ENCODE measurements at regions not wholly inside any gene's neighbourhood (a gene's known extent, or its start where the extent isn't known, plus 50 kb on each side); places are given as distances from the start of the nearest gene placed in this dataset.

DNA sequence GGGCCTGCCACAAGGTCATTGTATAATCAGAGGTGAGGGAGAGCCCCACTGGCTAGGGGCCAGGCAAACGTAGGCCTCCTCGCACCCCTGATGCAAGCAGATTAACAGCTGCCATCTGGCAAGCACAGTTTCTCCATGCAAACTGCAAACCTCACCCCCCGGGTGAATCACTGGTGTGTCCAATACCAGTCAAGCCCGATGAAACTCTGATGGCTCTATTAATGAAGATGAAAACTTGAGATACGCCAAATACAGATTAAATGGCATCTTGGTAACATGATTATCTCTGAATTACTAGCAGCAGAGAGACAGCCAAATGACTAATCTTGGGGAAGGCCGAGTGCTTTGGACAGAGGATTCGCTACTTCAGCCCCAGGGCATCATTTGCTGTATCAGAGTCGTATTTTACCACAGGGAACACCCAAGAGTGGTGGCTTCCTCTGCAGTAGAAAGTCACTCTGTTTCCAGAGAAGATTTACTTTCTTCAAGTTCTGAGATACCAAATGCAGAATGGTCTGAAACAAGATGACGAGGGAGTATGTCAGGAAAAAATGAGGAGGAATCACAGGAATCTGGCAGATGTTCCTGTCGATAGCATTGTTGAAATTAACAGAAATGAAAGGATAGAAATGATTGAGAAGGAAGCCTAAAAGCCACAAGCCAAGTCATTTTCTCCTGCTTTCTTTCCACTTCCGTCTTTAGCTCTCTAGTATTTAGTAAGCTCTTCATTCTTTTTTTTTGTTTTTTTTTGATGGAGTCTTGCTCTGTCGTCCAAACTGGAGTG lies 96.2 kb upstream of the NR2F2 start:
- DNase-seq (ENCODE audit: missing footprints) (no peak), ATAC-seq (no peak)
- intact Hi-C loops (cut with DNase I) = no loop called here

DNA sequence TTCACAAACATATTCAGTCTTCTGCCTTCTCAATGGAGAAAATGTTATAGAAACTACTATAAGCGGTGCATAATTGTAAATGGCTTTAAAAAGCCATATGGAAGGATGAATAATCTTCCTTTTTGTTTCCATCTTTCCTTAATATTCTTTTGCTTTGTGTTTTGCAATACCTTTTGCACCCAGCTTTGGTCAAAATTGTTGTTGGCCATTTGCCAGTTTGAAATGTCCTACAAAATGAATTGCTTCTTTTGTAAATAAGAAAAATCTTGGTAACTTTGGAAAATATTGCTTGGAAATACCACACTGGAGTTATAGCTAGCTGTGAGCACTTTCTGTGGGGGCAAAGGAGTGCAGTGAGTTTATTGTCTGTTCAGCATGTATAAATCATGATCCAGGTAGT lies 93.5 kb upstream of the NR2F2 start:
- no peak for DNase-seq (ENCODE audit: missing footprints)
- intact Hi-C loops (cut with DNase I) = no loop called here
- ATAC-seq = no peak

- ATAC-seq (no peak), DNase-seq (ENCODE audit: missing footprints) (no peak)
- intact Hi-C loops (cut with DNase I) = no loop called here
Observed at GRCh38 chr15:96242761-96243160, 87.7 kb upstream of the NR2F2 start.

GRCh38 chr15:96243701-96244100 lies 86.8 kb upstream of the NR2F2 start:
- DNase-seq (ENCODE audit: missing footprints) (no peak), ATAC-seq (no peak)
- intact Hi-C loops (cut with DNase I) = no loop called here

DNA sequence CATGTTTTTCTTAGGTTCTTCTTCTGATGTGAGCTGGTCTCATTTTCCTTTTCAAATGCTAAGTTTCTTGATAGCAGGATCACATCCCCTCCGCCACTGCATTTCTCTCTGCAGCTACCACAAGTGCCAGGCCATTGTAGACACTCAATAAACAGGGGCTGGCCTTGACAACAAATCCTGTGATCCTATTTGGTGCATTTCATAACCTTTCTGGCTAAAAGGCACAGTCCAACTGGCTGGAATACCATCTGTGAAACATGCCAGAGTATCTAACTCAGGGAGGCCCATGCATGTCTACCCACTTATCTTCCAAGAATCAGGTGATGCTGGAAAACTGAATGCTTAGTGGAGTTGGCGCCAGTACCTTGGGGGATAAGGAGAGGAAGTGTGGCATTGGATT lies 85.2 kb upstream of the NR2F2 start:
- intact Hi-C loops (cut with DNase I) = no loop called here
- DNase-seq (ENCODE audit: missing footprints) (no peak), ATAC-seq (no peak)

- ATAC-seq = no peak
- intact Hi-C loops (cut with DNase I) = no loop called here
- DNase-seq (ENCODE audit: missing footprints) = no peak
Observed at GRCh38 chr15:96246057-96246456, 84.4 kb upstream of the NR2F2 start.

DNA sequence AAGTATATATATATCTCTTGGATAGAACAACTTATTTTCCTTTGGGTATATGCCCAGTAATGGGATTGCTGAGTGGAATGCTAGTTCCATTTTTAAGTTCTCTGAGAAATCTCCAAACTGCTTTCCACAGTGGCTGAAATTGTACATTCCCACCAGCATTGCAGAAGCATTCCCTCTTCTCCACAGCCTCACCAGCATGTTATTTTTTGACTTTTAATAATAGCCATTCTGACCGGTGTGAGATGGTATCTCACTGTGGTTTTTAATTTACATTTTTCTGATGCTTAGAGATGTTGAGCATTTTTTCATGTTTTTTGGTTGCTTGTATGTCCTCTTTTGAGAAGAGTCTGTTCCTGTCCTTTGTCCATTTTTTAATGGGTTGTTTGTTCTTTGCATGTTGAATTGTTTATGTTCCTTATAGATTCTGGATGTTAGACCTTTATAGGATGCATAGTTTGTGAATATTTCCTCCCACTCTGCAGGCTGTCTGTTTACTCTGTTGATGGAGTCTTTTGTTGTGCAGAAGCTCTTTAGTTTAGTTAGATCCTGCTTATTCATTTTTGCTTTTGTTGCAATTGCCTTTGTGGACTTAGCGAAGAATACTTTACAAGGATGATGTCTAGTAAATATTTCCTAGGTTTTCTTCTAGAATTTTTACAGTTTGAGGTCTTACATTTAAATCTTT lies 82.7 kb upstream of the NR2F2 start:
- intact Hi-C loops (cut with DNase I) = no loop called here

DNA sequence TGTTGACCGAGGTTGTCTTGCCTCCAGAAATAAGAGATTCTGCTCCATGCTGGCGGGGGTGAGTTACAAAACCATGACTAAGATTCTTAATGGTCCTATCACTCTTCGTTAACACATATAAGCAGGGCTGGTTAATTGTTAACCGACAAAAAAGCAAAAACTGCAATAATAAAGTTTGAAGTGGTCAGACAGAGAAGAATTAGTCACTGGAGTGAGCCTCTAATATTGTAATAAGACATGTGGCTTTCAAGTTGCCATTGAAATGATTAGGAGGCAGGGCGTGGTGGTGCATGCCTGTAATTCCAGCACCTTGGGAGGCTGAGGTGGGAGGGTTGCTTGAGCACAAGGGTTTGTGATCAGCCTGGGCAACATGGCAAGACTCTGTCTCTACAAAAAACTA lies 78.4 kb upstream of the NR2F2 start:
- intact Hi-C loops (cut with DNase I) = no loop called here
- DNase-seq (ENCODE audit: missing footprints) (no peak), ATAC-seq (no peak)

More for the DNA sequence above, 82.7 kb upstream of the NR2F2 start:
- no peak for DNase-seq (ENCODE audit: missing footprints)
- no peak for ATAC-seq

DNA sequence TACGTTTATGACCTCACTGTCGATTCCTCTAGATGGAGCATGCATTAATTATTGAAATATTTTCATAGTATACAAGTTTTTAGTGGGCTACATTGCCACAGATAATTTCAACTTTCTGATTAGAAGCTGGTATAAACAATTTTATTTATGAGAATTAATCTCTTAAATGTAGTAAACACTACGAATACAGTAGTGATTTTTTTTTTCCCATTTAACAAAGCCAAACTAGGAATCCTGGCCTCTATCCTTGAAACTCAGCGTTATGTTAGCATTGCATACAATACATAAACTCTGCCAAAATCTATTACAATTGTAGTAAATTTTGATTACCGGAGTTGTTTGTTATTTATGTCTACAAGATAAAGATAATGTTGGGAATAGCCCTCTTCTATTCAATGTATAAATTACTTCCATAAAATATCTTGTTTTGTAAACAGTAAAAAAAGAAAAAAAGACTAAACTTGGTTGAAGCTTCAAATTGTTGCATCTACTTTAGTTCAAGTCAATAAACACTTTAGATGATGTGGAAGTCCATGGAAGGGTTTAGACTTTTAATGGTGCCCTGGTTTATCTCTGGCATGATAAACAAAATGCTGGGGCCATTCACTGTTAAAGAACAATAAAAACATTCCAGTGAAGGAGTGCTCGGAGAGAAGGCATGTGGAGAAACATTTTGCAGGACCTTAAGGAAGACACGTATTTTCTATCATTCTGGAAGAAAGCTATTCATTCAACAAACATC lies 77.3 kb upstream of the NR2F2 start:
- ATAC-seq (no peak), DNase-seq (ENCODE audit: missing footprints) (no peak)
- intact Hi-C loops (cut with DNase I) = no loop called here

GRCh38 chr15:96254173-96254572 lies 76.3 kb upstream of the NR2F2 start:
- intact Hi-C loops (cut with DNase I) = no loop called here
- ATAC-seq (no peak), DNase-seq (ENCODE audit: missing footprints) (no peak)

- intact Hi-C loops (cut with DNase I) = no loop called here
- no peak for DNase-seq (ENCODE audit: missing footprints)
- no peak for ATAC-seq
Observed at GRCh38 chr15:96255599-96255998, 74.9 kb upstream of the NR2F2 start.

- DNase-seq (ENCODE audit: missing footprints) (no peak), ATAC-seq (no peak)
- intact Hi-C loops (cut with DNase I) = no loop called here
Observed at GRCh38 chr15:96261575-96262034, 68.9 kb upstream of the NR2F2 start.

- intact Hi-C loops (cut with DNase I) = no loop called here
- ATAC-seq (no peak), DNase-seq (ENCODE audit: missing footprints) (no peak)
Observed at GRCh38 chr15:96262097-96262496, 68.4 kb upstream of the NR2F2 start.

DNA sequence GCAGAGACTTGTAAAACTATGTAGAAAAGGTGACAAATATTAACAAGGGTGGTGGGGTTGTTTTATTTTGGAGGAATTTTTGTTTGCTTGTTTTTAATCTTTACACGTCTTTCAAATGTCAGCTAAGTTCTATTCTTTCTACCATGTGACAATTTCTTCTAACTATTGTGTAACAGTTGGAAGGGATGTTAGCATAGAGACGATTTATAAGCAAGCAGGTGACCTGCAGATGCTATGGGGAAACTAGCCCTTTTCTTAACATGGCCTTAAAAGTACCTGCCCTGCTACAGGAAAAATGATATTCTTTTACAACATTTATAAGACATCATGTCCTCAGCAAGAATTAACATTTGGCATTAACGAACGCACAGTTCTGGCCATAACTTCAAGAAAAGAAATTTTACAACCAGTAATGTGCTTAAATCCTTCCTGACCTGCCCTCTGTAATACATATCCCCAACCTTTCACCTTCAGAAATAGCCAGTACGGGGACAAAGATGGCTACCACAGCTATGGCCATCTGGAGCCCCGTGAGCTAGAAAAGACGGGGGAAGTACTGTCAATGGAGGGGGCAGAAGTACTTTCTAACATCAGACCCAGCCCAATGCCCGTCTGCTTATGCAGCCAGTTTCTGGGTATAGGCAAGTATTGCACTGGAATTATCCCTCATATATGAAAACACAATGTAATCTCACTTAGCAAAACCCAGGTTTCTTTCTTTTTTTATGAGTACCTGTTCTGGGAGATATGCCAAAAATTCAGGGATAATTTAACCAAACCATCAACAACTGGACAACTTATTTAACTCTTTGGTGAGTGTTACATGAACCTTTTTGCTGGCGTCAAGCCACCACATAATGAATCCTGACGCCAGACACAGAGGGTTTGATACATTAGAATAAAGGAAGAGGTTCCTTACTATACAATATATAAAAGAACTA lies 67.7 kb upstream of the NR2F2 start:
- no peak for ATAC-seq
- DNase-seq (ENCODE audit: missing footprints) = no peak
- intact Hi-C loops (cut with DNase I) = no loop called here

- intact Hi-C loops (cut with DNase I) = no loop called here
- ATAC-seq = no peak
- no peak for DNase-seq (ENCODE audit: missing footprints)
Observed at GRCh38 chr15:96264351-96264798, 66.1 kb upstream of the NR2F2 start.

DNA sequence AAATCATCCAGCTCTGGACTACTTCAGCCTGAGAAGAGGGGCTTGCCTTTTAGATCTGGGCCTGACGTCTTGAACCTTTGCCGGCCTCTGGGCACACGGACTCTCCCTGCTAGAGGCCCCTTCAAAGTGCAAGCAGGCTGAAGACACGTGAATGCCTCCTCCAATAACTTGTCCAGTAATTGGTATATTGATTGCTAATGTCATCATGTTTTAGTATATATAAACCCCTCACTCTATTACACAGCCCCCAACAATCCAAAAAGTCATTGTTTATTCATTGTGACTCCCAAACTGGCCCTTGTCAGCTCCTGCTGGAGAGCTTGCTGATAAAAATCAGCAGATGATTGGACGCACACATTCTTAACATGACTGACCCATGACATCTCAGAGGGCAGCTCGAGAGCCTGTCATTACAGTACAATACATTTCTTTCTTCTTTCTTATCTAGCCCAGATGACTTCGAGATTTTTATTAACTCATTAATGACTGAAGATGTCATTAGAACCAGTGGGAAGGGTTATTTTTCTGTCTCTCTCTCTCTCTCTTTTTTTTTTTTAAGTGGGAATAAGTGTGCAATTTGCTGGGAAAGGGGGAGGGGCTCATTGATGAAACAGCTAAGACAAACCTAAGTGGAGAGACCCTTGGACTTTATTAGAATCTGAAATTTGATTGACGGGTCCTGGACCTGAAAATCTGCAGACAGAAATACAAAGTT lies 65.5 kb upstream of the NR2F2 start:
- intact Hi-C loops (cut with DNase I) = no loop called here
- ATAC-seq (no peak), DNase-seq (ENCODE audit: missing footprints) (no peak)

DNA sequence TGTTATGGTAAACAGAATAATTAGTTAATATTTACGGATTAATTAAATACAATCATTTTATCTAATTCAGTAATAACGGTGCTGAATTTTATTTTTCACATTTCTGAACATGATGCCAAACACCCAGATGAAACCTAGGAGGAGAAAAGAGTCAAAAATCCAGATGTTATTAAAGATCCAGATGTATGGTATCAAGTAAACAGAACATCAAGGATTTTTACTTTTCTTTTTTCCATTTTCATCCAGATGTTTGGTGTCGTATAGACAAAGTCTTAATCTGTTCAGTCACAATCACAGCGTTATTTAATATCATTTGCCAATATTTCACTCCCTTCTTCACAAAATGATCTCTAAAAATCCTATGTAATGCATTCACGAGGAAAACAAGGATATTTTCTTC lies 64.0 kb upstream of the NR2F2 start:
- intact Hi-C loops (cut with DNase I) = no loop called here
- ATAC-seq (no peak), DNase-seq (ENCODE audit: missing footprints) (no peak)

GRCh38 chr15:96267463-96267862 lies 63.0 kb upstream of the NR2F2 start:
- intact Hi-C loops (cut with DNase I) = no loop called here
- ATAC-seq (no peak), DNase-seq (ENCODE audit: missing footprints) (no peak)
